GM04503 (cell line): ENCODE measurements at regions not wholly inside any gene's neighbourhood (a gene's known extent, or its start where the extent isn't known, plus 50 kb on each side); places are given as distances from the start of the nearest gene placed in this dataset.

Experiments used
- DNase-seq: peaks from one replicate; pipeline ENCODE4 v3.0.0-alpha.2; 2012; ENCODE audit warnings: low read depth

DNA sequence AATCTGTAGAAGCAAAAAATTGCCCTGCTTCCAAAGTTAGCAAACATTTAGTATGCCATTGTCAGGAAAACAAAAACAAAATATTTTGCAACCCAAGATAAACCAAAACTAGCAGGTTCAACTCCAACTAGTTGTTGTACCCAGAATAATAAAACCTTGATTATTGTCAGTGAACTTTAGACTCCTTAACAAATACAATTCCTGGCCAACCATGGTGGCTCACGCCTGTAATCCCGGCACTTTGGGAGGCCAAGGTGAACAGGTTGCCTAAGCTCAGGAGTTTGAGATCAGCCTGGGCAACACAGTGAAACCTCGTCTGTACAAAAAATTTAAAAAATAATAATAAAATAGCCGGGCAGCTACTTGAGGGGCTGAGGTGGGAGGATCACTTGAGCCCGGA lies 53.6 kb upstream of the EPCAM start:
- DNase-seq = no peak

DNA sequence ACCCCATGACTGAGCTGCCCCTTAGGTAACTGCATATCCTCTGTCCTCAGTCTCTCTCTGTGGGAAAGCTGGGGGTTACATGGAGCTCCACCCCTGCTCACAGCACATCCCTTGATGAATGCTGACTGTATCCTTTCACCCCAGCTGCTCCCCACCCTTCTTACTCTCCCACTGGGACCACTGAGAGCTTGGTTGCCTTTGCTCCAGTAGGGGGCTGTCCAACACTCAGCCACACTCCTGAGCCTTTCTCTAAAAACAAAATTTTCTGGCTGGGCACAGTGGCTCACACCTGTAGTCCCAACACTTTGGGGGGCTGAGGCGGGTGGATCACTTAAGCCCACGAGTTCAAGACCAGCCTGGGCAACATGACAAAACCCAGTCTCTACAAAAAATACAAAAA lies 55.4 kb upstream of the EPCAM start:
- no peak for DNase-seq

DNA sequence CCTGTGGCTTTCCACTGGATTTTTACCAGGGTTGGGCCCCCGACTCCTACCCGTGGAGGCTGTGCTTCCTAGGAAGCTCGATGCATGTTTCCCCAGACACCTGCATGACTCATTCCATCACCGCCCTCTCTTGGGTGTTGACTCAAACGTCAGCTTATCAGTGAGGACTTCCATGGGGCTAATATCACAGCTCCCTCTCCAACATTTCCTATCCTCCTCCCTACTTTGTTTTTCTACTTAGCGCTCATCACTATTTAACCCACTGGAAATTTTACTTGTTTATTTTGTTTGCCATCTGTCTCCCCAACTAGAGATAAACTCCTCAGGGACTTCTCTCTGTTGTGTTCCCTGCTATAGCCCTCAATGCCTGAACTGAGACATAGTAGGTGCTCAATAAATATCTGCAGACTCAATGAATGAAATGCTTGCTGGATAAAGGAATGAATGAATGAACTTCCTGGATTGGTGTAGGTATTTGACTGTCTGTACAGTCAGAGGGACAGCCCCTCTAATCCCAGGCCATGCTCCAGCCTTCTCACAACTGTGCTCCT lies 55.9 kb upstream of the EPCAM start:
- no peak for DNase-seq

DNA sequence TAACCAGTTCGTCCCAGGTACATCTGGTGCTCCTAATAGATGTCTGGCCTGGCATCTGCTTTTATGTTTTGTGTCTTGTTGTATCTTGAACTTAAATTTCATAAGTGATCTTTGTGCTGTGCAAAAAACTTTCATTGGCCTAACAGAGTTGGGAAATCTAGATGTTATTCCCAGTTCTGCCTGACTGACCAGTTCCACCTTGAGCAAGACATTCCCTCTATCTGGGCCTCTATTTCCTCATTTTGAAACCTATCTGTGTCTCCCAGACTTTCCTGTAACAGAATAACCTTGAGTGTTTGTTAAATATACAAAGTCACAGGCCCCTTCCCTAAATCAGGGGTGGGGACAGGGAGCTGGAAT lies 56.6 kb upstream of the EPCAM start:
- no peak for DNase-seq

DNA sequence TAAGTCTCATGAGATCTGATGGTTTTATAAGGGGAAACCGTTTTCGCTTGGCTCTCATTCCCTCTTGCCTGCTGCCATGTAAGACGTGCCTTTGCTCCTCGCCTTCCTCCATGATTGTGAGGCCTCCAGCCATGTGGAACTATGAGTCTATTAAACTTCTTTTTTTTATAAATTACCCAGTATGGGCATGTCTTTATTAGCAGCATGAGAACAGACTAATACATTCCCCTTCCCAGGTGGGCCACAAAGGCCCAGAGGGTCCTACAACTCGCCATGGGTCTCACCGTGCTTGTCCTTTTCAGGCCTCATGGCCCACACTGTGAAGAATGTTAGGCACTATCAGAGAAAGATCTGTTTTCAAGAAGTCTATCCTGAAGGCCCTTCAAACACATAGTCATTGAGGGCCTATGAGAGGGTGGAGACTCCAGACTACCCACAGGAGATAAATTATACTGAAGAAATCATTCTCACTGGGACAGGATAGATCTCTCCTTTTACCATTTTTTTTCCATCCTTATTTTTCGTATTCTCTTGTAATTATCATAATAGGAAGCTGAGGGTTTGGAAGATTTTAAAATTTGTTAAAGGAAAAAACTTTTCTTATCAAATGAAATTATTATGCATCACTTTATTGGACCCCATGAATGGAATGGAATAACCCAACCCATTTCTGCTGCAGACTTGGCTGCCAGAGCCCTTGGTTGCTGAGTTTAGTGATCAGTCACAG lies 57.2 kb upstream of the EPCAM start:
- DNase-seq = no peak

DNA sequence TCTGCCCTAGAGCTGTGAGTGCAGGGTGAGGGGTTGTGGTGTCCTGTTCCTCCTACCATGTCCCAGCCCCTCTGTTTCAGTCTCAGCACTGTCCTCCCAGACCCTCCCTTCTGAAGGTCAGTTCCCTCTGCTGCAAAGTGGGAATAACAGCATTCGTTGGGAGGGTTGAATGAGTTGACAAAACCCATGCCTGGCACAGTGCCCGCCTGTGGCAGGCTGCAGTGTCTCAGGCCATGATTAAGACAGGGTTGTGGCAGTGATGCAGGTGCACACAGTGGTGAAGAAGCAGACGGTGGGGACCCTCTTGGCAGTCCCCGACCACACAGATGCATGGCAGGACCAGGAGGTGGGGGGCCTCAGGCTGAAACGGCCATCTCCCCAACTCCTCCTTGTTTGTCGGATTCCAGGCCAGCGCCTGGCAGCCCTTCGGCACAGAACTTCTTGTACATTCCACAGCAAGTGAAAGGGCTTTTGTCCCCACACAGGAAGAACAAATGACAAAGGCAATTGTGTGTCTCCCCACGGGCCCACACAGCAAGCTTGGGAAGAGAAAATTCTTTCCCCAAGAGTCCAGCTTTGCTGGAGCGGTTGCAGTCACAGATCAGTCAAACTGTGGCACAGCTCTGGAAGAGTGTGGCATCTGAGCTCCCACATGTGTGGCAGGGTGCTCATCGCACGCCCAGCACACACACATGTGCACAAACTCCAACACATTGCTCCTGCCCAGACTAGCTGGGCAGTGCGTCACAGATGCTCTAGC lies 58.1 kb upstream of the EPCAM start:
- DNase-seq = no peak

DNA sequence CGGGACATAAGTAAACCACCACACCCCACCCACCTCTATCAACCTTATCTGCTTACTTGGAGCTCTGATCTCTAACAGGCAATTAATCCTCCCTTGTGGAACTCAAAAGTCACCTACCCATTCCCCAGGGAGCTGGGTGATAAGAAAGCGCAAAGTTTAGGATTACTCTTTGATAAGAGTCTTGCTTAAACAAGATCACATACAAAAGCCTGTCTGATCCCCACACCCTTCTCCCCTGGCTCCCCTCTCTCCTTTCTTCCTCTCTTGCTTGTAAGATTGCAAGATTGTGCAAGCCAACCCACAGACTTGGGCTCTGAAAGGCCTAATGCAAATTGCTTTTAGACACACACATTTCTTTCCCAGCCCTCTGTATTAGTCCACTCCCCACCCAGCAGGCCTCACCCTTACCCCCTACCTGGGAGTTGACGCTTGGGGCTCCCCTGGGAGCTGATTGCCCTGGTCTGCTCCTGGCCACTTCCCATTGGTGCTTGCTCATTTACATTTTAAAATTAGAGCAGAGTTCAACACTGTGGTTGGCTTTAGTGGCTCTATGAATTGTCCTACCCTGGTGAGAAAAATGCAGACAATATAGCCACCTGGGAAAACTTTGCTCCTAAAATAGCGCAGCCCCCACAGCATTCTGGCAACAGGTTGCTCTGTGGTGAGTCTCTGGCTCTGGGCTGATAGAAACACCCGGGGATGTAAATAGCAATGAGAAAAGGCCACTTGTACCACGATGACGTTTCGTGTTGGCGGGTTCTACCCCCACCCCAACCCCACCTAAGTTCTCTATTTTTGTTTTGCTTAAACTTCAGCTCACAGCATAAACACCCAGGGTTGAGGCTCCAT lies 58.9 kb upstream of the EPCAM start:
- DNase-seq = no peak

DNA sequence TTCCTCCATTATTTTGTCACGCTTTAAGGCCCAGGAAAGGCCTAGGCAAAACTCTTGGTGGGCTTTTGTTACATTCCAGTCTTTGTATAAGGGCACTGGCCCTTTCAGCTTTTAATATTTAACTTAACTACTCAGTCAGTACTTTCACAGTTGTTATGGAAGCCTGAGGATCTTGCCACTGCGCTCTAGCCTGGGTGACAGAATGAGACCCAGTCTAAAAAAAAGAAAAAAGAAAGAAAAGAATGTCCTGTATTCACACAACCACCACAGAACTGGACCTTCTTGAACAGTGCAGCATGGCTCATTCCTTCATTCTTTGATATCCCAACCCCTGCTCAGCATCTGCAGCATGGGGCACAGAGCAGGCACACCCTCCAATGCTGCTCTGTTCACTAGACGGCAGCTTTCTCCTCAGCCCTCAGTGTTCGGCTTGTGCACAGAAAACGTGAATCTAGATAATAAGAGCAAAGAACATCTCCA lies 59.6 kb upstream of the EPCAM start:
- DNase-seq = no peak

DNA sequence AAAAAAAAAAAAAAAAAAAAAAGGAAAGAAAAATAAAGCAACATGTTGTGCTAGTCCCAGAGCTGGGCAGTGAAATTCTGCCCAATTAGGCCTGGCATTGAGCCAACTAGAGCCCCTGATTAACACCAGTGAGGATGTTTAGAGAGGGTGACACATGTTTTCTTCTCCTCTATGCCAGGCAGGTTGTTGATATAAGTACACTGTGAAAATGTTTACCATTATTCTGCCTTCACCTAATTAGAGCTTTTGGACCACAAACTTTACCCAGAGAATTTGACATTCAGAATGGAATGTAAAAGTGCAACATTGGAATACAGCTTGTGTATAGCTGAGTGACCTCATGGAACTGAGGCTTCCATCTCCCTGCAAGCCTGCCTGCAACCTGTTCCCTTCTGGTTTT lies 62.0 kb upstream of the EPCAM start:
- no peak for DNase-seq

DNA sequence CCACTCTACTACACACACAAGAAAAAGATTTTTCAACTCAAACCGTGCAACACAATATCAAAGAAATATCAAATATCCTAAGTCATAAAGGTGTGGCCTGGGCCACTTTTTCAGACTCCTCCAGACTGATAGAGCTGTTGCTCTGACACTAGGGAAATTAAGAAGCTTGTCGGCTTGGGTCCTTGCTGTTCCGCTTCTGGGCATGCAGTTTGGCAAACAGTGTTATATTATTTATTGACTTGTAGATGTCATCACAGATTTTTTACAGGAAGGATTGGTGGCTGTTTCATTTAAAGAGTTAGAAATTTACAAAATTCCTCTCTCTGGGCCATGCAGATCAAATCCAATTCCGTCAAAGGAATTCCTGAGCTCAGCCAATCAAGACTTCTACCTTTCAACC lies 64.5 kb upstream of the EPCAM start:
- no peak for DNase-seq

DNA sequence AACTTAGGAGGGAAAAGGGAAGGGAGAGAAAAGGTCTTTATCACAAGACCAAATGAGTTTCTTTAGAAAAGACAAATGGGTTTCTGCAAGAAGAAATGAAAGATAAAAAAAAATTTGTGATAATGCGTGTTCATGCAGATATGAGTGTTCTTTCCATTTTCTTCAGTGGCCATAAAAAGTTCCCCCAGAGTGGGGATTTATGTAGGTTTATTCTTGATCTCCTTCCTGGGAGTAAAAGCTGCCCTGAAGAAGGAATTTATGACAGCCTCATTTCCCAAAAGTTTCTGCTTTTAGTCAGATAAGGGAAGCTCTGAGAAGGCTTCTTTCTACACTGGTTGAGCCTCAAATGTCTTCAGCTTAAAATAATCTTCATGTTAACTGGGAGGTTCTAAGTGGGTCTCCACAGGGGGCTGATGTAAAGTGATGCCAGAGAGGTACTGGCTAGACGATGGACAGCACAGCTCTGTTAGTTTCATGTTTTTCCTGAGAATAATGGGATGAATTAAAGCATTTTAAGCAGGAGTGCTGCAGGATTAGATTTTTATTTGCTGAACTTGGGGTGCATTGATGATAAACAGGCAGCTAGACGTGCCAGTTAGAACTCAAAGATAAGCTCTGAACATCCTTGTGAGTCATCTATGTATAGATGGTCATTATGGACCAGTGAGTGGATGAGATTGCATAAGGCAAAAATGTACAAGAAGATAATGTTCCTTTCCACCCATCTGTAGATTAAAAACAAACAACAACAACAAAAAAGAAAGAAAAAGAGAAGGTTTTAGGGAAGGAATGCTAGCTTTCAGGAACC lies 65.6 kb upstream of the EPCAM start:
- no peak for DNase-seq

DNA sequence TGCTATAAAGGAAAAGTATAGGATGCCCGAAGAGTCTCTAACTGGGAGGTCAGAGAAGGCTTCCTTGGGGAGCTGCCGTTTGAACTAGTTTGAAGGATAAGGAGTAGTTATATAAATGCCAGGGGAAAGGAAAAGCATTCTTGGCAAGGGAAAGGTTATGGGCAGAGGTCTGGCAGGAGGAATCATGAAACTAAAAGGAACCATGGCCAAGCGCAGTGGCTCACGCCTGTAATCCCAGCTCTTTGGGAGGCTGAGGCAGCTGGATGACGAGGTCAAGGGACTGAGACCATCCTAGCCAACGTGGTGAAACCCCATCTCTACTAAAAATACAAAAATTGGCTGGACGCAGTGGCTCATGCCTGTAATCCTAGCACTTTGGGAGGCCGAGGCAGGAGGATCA lies 66.8 kb upstream of the EPCAM start:
- no peak for DNase-seq

DNA sequence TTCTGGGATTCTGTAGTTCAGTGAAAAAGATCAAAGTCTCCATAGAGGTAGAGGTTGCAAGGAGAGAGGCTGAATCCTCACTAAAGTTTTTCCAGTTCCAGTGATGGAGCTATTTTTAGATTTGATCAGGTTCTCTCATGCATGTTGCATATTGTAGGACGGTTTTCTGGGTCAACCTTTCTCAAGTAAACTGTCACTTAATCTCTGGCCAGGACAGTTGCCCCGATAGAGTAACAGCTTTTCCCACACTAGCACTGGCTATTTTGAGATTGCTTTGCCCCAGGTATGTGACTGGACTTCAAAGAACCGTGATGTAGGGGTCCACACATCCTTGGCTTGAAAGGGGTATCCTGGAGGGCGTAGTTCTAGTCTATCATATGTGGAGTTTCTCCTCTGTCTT lies 67.4 kb upstream of the EPCAM start:
- no peak for DNase-seq

DNA sequence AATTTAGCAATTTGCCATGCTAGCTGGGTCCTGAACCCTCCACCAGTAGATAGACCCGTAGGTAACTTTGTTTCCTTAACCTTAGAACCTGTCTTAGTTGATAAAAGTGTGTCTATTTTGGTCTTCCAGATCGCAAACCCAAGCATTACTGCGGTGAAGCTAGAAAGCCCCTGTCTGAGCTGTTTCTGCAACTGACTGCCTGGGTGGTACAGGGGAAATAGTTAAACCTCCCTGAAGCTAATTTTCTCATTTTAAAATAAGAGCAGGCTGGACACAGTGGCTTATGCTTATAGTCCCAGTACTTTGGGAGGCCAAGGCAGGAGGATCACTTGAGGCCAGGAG lies 67.9 kb upstream of the EPCAM start:
- no peak for DNase-seq

DNA sequence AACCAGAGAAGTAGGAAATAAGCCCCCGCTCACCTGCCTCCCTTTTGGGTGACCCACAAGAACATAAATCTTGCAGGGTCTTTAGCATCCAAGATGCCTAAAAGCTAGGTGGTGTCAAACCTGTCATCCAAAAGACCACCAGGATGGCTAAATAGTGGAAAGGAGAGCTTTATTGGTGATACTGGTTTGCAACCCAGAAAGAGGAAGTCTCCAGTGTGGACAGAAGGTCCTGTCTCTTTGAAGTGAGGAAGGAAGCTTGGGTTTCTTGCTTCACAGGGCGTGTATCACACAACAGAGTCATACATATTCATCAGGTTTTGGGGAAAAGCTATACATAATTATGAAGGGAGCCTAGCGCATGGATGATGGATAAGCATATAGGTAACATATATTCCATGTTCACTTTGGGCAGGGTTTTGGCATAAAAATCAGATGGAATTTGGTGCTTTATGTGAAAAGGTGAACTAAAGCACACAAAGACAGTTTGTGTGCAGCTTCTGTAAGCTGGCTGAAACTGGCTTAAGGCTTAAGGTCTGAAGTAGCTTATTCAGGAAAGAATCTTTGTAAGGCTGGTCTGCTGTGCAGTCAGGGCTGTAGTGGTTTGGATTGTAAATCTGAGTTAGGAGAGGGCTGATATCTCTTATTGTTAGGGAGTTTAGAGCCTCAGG lies 68.4 kb upstream of the EPCAM start:
- no peak for DNase-seq

DNA sequence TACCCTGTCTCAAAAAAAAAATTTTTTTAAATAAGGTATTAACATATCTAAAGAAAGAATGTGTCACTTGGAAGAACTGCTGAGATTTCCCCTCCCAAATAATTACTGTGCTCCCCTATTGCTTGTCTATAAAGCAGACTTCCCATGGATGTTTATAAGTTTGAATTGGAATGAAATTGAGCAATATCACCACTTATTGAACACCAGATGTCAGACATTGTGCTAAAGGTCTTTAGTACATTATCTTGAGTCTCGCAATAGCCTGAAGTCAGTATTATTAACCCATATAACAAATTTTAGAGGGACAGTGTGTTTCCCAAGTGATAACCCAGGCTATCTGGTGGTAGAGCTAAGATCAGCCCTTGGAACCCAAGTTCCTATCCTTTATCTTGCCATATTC lies 69.0 kb upstream of the EPCAM start:
- DNase-seq = no peak

DNA sequence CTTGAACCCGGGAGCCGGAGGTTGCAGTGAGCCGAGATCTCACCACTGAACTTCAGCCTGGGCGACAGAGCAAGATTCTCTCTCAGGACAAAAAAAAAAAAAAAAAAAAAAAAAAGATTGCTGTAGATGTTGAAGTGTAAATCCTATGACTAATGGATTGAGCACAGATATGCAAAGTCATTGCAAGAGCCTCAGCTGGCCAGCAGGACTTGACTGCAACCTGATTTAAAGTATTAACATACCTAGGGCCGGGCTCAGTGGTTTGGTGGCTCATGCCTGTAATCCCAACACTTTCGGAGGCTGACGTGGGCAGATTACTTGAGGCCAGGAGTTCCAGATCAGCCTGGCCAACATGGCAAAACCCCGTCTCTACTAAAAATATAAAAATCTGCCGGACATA lies 69.6 kb upstream of the EPCAM start:
- DNase-seq = peak; percentile 53

DNA sequence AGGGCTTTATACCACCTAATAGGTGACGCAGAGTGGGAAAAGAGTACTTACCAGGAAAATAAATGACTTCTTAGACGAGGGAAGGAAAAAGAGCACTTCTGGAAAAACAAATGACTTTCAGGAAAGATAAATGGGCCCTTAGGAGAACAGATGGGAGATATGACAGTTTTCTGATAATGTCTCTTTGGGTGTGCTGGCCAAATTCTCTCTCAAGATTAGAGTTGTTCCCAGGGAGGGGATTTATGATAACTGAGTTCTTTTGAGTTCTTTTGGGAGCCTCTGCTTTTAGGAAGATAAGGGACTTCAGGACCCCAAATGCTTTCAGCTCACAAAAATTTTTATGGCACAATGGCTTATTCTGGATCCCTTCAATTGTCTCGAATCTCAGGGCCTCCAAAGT lies 70.3 kb upstream of the EPCAM start:
- DNase-seq = no peak

DNA sequence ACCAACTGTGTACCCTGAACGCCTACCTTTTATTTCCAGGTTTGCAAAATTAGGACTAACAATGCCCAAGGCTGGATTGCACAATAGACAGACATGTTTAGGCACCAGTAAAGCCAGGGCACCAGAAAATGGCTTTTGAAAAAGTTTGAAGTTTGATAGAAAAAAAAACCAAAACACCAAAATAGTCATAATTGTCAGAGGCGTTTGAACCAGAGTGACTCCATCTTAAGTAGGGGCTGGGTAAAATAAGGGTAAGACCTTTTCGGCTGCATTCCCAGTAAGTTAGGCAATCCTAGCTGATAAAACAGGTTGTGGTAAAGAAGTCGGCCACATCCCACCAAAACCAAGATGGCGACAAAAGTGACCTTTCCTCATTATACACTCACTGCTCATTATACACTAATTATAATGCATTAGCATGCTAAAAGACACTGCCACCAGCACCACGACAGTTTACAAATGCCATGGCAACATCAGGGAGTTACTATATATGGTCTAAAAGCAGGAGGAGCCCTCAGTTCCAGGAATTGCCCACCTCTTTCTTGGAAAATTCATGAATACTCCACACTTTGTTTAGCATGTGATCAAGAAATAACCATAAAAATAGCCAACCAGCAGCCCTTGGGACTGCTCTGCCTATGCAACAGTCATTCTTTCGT lies 71.2 kb upstream of the EPCAM start:
- no peak for DNase-seq

DNA sequence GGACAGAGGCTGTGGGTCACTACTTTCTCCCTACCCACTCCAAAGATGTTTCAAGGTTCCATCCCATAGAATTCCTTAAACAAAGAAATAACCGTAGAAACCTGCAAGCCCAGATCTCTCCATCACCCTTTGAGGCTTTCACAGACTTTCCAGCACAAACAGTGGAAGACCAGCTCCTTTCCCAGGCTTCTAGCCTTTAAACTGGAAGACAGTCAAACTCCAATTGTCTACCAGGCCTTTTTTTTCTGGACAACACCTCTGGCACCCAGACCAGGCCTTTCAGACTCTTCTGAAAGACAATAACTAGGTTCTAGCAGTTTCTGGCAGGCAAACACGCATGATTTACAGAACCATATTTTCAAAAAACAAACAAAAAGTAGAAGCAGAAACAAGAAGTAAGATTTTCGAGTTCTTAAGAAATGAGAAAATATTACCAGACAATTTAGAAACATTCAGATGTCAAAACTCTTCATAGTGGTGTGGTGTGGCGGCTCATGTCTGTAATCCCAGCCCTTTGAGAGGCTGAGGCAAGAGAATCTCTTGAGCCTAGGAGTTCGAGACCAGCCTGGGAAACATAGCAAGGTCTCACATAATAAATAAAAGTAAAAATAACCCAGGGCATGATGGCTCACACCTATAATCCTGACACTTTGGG lies 73.0 kb upstream of the EPCAM start:
- no peak for DNase-seq
